Endothelial cell (in vitro differentiated cells): ENCODE measurements at regions not wholly inside any gene's neighbourhood (a gene's known extent, or its start where the extent isn't known, plus 50 kb on each side); places are given as distances from the start of the nearest gene placed in this dataset.
A peak's percentile ranks its signal among the peaks of the same experiment; 100 is the strongest.
"Not testable (repeated sequence)": the region's sequence is repeated elsewhere in the genome, so short reads cannot be mapped to it uniquely, and the experiment has no call there.

Experiments
- DNase-seq: peaks from one replicate; pipeline ENCODE4 v3.0.0; 2021; ENCODE audit warnings: low spot score
- H3K27ac Mint-ChIP-seq: one replicate; pipeline ENCODE4 v1.8.0; 2021; ENCODE audit warnings: mixed read lengths, inconsistent platforms; ENCODE audit not compliant: unreplicated experiment
- H3K27me3 Mint-ChIP-seq: one replicate; pipeline ENCODE4 v1.8.0; 2021; ENCODE audit warnings: mild to moderate bottlenecking, moderate library complexity, mixed read lengths, inconsistent platforms; ENCODE audit not compliant: unreplicated experiment
- H3K36me3 Mint-ChIP-seq: one replicate; pipeline ENCODE4 v1.8.0; 2021; ENCODE audit warnings: mild to moderate bottlenecking, low read depth, mixed read lengths, inconsistent platforms; ENCODE audit not compliant: unreplicated experiment
- H3K4me1 Mint-ChIP-seq: one replicate; pipeline ENCODE4 v1.8.0; 2021; ENCODE audit warnings: mild to moderate bottlenecking, mixed read lengths, inconsistent platforms; ENCODE audit not compliant: unreplicated experiment
- H3K4me3 Mint-ChIP-seq: one replicate; pipeline ENCODE4 v1.8.0; 2021; ENCODE audit warnings: mild to moderate bottlenecking, mixed read lengths, inconsistent platforms; ENCODE audit not compliant: unreplicated experiment
- H3K9me3 Mint-ChIP-seq: one replicate; pipeline ENCODE4 v1.8.0; 2021; ENCODE audit warnings: mixed read lengths, inconsistent platforms; ENCODE audit not compliant: unreplicated experiment
- CTCF ChIP-seq: fragments of 200-600 bp; sonication (generic); IDR thresholded peaks from one replicate; pipeline ENCODE4 v1.5.0; 2021; ENCODE audit warnings: antibody characterized with exemption; ENCODE audit not compliant: unreplicated experiment

- Mint-ChIP-seq H3K9me3 (no peaks in the 10 kb centered on the region), H3K36me3 (no peaks in the 10 kb centered on the region), H3K27ac (no peak overlapping the region), H3K4me3 (no peak overlapping the region), H3K4me1 (peaks cover 6% of the 10 kb centered on the region), H3K27me3 (peaks cover 4% of the 10 kb centered on the region)
- no peak for TF ChIP-seq CTCF
- DNase-seq: no peak
These were observed 112.0 kb downstream of the NPTX2 start for GRCh38 chr7:98729121-98729520.

GRCh38 chr7:98730326-98730725, 113.2 kb downstream of the NPTX2 start:
- no peak for DNase-seq
- peak overlapping the region; percentile 62 for H3K27ac Mint-ChIP-seq
- peaks cover 4% of the 10 kb centered on the region for H3K27me3 Mint-ChIP-seq
- H3K9me3 Mint-ChIP-seq: no peaks in the 10 kb centered on the region
- H3K4me1 Mint-ChIP-seq: peaks cover 6% of the 10 kb centered on the region
- no peak for TF ChIP-seq CTCF
- no peak overlapping the region for H3K4me3 Mint-ChIP-seq
- H3K36me3 Mint-ChIP-seq: no peaks in the 10 kb centered on the region

- Mint-ChIP-seq H3K27ac (no peak overlapping the region), H3K4me1 (peaks cover 6% of the 10 kb centered on the region), H3K27me3 (peaks cover 3% of the 10 kb centered on the region), H3K4me3 (no peak overlapping the region), H3K36me3 (no peaks in the 10 kb centered on the region), H3K9me3 (no peaks in the 10 kb centered on the region)
- TF ChIP-seq CTCF: no peak
- DNase-seq: no peak
These were observed 114.6 kb downstream of the NPTX2 start for GRCh38 chr7:98731651-98732050.

GRCh38 chr7:98733036-98733435, 116.0 kb downstream of the NPTX2 start:
- no peak overlapping the region for H3K4me3 Mint-ChIP-seq
- no peak overlapping the region for H3K27ac Mint-ChIP-seq
- no peaks in the 10 kb centered on the region for H3K9me3 Mint-ChIP-seq
- peaks cover 6% of the 10 kb centered on the region for H3K4me1 Mint-ChIP-seq
- peak; percentile 69 for TF ChIP-seq CTCF
- peaks cover 1% of the 10 kb centered on the region for H3K27me3 Mint-ChIP-seq
- H3K36me3 Mint-ChIP-seq: no peaks in the 10 kb centered on the region
- DNase-seq: peak; percentile 46

GRCh38 chr7:98735801-98736200, 118.7 kb downstream of the NPTX2 start:
- Mint-ChIP-seq H3K9me3 (no peaks in the 10 kb centered on the region), H3K27ac (no peak overlapping the region), H3K36me3 (no peaks in the 10 kb centered on the region), H3K27me3 (no peaks in the 10 kb centered on the region), H3K4me3 (no peak overlapping the region), H3K4me1 (no peaks in the 10 kb centered on the region)
- no peak for DNase-seq
- TF ChIP-seq CTCF: no peak

- not testable (repeated sequence) for DNase-seq, H3K4me3 Mint-ChIP-seq, H3K4me1 Mint-ChIP-seq, H3K9me3 Mint-ChIP-seq, H3K27ac Mint-ChIP-seq, H3K36me3 Mint-ChIP-seq, H3K27me3 Mint-ChIP-seq
These were observed 119.4 kb downstream of the NPTX2 start for GRCh38 chr7:98736461-98736860.
